ENCODE measurements at regions not wholly inside any gene's neighbourhood (a gene's known extent, or its start where the extent isn't known, plus 50 kb on each side); places are given as distances from the start of the nearest gene placed in this dataset.

DNA sequence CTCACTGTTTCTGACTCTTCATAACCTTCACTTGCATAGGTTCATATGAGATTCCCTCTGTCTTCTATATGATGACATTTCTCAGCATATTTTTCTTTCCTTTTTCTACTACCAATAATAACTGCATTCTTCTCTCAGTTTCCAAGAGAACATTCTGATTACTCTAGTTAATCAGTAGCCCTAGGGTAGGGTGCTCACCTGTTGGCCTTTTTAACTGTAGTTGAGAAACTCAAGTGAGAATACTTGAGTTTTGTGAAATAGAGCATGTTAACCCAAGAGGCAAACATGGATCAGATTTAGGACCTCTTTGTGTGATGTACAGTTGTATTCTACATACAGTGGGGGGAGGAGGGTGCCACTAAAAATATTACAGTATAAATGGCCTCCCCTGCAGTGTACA lies 308.0 kb downstream of the CMPK2 start:
- ATAC-seq, result no peak
- no peak for TF ChIP-seq ZNF70 (CRISPR knock-in tag; IDR thresholded peaks at IDR 0.05)
- TF ChIP-seq ZFP30 (CRISPR knock-in tag; IDR thresholded peaks at IDR 0.05), result no peak
- TF ChIP-seq, protein P1, sequence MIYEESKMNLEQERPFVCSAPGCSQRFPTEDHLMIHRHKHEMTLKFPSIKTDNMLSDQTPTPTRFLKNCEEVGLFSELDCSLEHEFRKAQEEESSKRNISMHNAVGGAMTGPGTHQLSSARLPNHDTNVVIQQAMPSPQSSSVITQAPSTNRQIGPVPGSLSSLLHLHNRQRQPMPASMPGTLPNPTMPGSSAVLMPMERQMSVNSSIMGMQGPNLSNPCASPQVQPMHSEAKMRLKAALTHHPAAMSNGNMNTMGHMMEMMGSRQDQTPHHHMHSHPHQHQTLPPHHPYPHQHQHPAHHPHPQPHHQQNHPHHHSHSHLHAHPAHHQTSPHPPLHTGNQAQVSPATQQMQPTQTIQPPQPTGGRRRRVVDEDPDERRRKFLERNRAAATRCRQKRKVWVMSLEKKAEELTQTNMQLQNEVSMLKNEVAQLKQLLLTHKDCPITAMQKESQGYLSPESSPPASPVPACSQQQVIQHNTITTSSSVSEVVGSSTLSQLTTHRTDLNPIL (CRISPR knock-in tag; IDR thresholded peaks at IDR 0.05; ENCODE audit: low read depth), result no peak
- TF ChIP-seq BACH2 (CRISPR knock-in tag; IDR thresholded peaks at IDR 0.05; ENCODE audit: borderline replicate concordance), result no peak
- TF ChIP-seq ZFP3 (CRISPR knock-in tag; IDR thresholded peaks at IDR 0.05), result no peak
- no peak for TF ChIP-seq ISL1 (CRISPR knock-in tag; IDR thresholded peaks at IDR 0.05)
- no peak for TF ChIP-seq ZC3H10 (CRISPR knock-in tag; IDR thresholded peaks at IDR 0.05)

GRCh38 chr2:6562771-6563170 lies 302.9 kb downstream of the CMPK2 start:
- ATAC-seq, result no peak
- no peak for TF ChIP-seq GLIS3 (CRISPR knock-in tag; IDR thresholded peaks at IDR 0.05)
- TF ChIP-seq POU6F1 (CRISPR knock-in tag; IDR thresholded peaks at IDR 0.05; ENCODE audit: borderline replicate concordance, low read depth), result no peak
- no peak for TF ChIP-seq ZFP3 (CRISPR knock-in tag; IDR thresholded peaks at IDR 0.05)
- TF ChIP-seq ZNF8 (CRISPR knock-in tag; IDR thresholded peaks at IDR 0.05), result no peak
- no peak for TF ChIP-seq ESRRG (CRISPR knock-in tag; IDR thresholded peaks at IDR 0.05)
- no peak for TF ChIP-seq TSHZ2 (CRISPR knock-in tag; IDR thresholded peaks at IDR 0.05)
- no peak for TF ChIP-seq BACH2 (CRISPR knock-in tag; IDR thresholded peaks at IDR 0.05; ENCODE audit: borderline replicate concordance)

- TF ChIP-seq GLIS3 (CRISPR knock-in tag; IDR thresholded peaks at IDR 0.05) (no peak; the same call in 1 of the 2 replicates), ISL1 (CRISPR knock-in tag; IDR thresholded peaks at IDR 0.05) (peak; percentile 69)
- no peak for ATAC-seq
These were observed 301.4 kb downstream of the CMPK2 start for GRCh38 chr2:6564326-6564725.

DNA sequence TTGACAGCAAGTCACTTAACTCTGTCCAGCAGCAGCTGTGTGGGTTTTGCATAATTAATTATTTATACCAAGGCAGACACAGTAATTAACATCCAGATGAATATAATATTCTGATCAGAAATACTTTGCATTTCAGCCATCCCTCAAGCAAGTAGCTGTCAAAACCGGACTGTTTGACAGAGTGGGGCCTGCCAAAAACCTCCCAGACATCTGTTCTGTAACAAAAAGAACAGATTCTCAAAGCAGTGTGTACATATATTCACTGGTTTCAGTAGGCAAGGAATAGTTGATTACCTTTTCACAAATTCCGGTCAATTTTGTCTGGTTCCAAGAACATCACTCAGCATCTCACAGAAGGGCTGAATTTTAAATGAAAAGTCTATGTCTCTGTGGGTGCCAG lies 291.6 kb downstream of the CMPK2 start:
- TF ChIP-seq ISL1 (CRISPR knock-in tag; IDR thresholded peaks at IDR 0.05), result no peak
- TF ChIP-seq PPARA (CRISPR knock-in tag; IDR thresholded peaks at IDR 0.05; ENCODE audit: borderline replicate concordance), result no peak
- no peak for TF ChIP-seq TOX (CRISPR knock-in tag; IDR thresholded peaks at IDR 0.05; ENCODE audit: borderline replicate concordance)
- no peak for TF ChIP-seq POU6F1 (CRISPR knock-in tag; IDR thresholded peaks at IDR 0.05; ENCODE audit: borderline replicate concordance, low read depth)
- TF ChIP-seq, protein P2, sequence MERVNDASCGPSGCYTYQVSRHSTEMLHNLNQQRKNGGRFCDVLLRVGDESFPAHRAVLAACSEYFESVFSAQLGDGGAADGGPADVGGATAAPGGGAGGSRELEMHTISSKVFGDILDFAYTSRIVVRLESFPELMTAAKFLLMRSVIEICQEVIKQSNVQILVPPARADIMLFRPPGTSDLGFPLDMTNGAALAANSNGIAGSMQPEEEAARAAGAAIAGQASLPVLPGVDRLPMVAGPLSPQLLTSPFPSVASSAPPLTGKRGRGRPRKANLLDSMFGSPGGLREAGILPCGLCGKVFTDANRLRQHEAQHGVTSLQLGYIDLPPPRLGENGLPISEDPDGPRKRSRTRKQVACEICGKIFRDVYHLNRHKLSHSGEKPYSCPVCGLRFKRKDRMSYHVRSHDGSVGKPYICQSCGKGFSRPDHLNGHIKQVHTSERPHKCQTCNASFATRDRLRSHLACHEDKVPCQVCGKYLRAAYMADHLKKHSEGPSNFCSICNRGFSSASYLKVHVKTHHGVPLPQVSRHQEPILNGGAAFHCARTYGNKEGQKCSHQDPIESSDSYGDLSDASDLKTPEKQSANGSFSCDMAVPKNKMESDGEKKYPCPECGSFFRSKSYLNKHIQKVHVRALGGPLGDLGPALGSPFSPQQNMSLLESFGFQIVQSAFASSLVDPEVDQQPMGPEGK (CRISPR knock-in tag; IDR thresholded peaks at IDR 0.05; ENCODE audit: borderline replicate concordance), result no peak
- TF ChIP-seq, protein P3, sequence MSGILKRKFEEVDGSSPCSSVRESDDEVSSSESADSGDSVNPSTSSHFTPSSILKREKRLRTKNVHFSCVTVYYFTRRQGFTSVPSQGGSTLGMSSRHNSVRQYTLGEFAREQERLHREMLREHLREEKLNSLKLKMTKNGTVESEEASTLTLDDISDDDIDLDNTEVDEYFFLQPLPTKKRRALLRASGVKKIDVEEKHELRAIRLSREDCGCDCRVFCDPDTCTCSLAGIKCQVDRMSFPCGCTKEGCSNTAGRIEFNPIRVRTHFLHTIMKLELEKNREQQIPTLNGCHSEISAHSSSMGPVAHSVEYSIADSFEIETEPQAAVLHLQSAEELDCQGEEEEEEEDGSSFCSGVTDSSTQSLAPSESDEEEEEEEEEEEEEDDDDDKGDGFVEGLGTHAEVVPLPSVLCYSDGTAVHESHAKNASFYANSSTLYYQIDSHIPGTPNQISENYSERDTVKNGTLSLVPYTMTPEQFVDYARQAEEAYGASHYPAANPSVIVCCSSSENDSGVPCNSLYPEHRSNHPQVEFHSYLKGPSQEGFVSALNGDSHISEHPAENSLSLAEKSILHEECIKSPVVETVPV (CRISPR knock-in tag; IDR thresholded peaks at IDR 0.05), result no peak
- TF ChIP-seq TSHZ2 (CRISPR knock-in tag; IDR thresholded peaks at IDR 0.05), result no peak
- TF ChIP-seq SNAI2 (CRISPR knock-in tag; IDR thresholded peaks at IDR 0.05), result no peak
- no peak for TF ChIP-seq ARNTL (CRISPR knock-in tag; IDR thresholded peaks at IDR 0.05; ENCODE audit: borderline replicate concordance, low read depth)
- TF ChIP-seq ZNF70 (CRISPR knock-in tag; IDR thresholded peaks at IDR 0.05), result no peak
- TF ChIP-seq ZC3H10 (CRISPR knock-in tag; IDR thresholded peaks at IDR 0.05), result no peak
- TF ChIP-seq ZFP3 (CRISPR knock-in tag; IDR thresholded peaks at IDR 0.05), result no peak
- TF ChIP-seq TCF4 (CRISPR knock-in tag; IDR thresholded peaks at IDR 0.05; ENCODE audit: borderline replicate concordance), result no peak
- TF ChIP-seq, protein P1 (CRISPR knock-in tag; IDR thresholded peaks at IDR 0.05; ENCODE audit: low read depth), result no peak
- no peak for TF ChIP-seq BACH2 (CRISPR knock-in tag; IDR thresholded peaks at IDR 0.05; ENCODE audit: borderline replicate concordance)
- no peak for TF ChIP-seq CSDC2 (CRISPR knock-in tag; IDR thresholded peaks at IDR 0.05)
- no peak for TF ChIP-seq ESRRG (CRISPR knock-in tag; IDR thresholded peaks at IDR 0.05)
- no peak for TF ChIP-seq ZNF8 (CRISPR knock-in tag; IDR thresholded peaks at IDR 0.05)
- no peak for ATAC-seq

Data from SK-N-SH treated with all-trans-retinoic acid at 6 μM for 48 hours (cell line).